Testis (tissue), 2 donors: ENCODE measurements at regions not wholly inside any gene's neighbourhood (a gene's known extent, or its start where the extent isn't known, plus 50 kb on each side); places are given as distances from the start of the nearest gene placed in this dataset.

Experiments
- DNase-seq: peaks from one replicate; pipeline ENCODE4 v3.0.0-alpha.2; 2019
- H3K27ac ChIP-seq, 2 donors: fragments of 200-600 bp; sonication (generic); one replicate each; pipeline ENCODE4 v1.5.1; 2019
- H3K27me3 ChIP-seq: fragments of 200-600 bp; sonication (generic); one replicate; pipeline ENCODE4 v1.5.1; 2019
- H3K36me3 ChIP-seq: fragments of 200-600 bp; sonication (generic); one replicate; pipeline ENCODE4 v1.5.1; 2017; ENCODE audit warnings: low read depth; ENCODE audit errors: missing control alignments
- H3K4me1 ChIP-seq: fragments of 200-600 bp; sonication (generic); one replicate; pipeline ENCODE4 v1.5.1; 2019
- H3K4me3 ChIP-seq, 2 donors: fragments of 200-600 bp; sonication (generic); one replicate each; pipeline ENCODE4 v1.5.1; 2017 to 2019
- H3K9me3 ChIP-seq: fragments of 200-600 bp; sonication (generic); one replicate; pipeline ENCODE4 v1.5.1; 2017
- POLR2A ChIP-seq: fragments of 450-650 bp; IDR thresholded peaks from one replicate; pipeline ENCODE4 v1.6.1; 2017; ENCODE audit warnings: antibody characterized with exemption, mild to moderate bottlenecking, moderate library complexity
- WGBS, 2 donors: methylation state at CpG; one replicate each; pipeline ENCODE4 v1.1.5; 2018; 5-methylcytosine and 5-hydroxymethylcytosine counted together
- intact Hi-C: fragments of 100-400 bp; cut with DNase I; formaldehyde crosslinking; loops from one replicate; pipeline ENCODE4 v1.15.1; 2023; ENCODE audit warnings: low total_unique reads
- TF ChIP-seq, protein P1 (sequence below), 3 experiments: fragments of 450-650 bp in 2 of 3; fragments of 200-600 bp in 1 of 3; sonication (generic) in 1 of 3; IDR thresholded peaks; one replicate each; pipeline ENCODE4 v1.5.1; 2016 to 2019; ENCODE audit warnings: antibody characterized with exemption in 3 of 3, mild to moderate bottlenecking in 2 of 3, moderate library complexity in 1 of 3

DNA sequence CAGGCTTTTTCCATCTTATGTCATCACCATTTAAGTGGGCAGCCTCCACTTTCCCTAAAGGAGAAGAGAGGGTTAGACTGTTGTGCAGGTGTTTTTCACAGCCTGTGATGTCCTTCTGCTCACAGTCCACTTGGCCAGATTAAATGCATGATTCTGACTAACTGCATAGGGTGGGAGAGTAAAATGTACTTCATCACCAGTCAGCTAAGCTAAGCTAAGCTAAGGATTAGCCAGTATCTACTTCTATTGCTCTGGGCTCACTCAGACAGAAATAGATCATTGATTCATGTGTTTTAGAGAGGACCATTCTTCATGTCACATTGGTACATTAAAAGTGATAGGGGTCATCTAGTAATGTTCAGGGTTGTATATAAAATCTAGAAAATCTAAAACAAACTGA lies 1013.1 kb downstream of the NTRK3 start:
- no peak for DNase-seq

DNA sequence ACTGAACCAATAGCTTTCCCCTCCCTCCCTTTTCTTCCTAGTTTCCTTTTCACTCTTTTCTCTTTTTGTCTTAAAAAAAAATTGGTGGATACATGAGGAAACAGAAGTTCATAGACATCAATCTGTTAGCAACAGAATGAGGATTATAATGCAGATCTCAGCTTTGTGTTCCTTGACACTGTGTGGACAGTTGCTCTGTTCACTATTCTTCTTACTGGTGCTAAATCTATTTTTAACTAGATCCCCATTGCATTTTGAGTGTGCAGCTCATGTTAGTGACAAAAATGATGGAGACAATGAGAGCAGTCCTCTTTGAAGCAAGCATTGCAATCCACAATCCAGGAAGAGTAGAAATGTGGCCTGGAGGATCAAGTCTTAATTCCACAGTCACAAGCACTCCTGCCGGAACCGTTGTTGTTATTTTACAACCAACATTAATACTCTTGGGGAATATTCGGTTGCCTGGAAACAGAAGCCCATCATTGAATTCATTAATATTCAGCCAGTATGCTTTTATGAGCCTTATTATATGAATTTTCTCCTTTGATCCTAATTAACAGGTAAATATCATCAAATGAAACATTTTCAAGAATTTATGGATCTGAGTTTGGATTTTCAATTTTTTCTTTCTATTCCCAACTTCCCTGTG lies 1016.8 kb downstream of the NTRK3 start:
- no peaks in the 10 kb centered on the region for H3K9me3 ChIP-seq
- no peaks in the 10 kb centered on the region for H3K36me3 ChIP-seq
- no peak overlapping the region for H3K27ac ChIP-seq
- H3K4me3 ChIP-seq: no peak overlapping the region
- no peaks in the 10 kb centered on the region for H3K27me3 ChIP-seq
- intact Hi-C loops: no loop called here
- no peaks in the 10 kb centered on the region for H3K4me1 ChIP-seq
- no peak for DNase-seq
- WGBS, 2 donors: 91 to 92% methylated on average over 3 of the region's 3 CpGs
- TF ChIP-seq, protein P1, sequence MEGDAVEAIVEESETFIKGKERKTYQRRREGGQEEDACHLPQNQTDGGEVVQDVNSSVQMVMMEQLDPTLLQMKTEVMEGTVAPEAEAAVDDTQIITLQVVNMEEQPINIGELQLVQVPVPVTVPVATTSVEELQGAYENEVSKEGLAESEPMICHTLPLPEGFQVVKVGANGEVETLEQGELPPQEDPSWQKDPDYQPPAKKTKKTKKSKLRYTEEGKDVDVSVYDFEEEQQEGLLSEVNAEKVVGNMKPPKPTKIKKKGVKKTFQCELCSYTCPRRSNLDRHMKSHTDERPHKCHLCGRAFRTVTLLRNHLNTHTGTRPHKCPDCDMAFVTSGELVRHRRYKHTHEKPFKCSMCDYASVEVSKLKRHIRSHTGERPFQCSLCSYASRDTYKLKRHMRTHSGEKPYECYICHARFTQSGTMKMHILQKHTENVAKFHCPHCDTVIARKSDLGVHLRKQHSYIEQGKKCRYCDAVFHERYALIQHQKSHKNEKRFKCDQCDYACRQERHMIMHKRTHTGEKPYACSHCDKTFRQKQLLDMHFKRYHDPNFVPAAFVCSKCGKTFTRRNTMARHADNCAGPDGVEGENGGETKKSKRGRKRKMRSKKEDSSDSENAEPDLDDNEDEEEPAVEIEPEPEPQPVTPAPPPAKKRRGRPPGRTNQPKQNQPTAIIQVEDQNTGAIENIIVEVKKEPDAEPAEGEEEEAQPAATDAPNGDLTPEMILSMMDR (IDR thresholded peaks at IDR 0.05): no peak
- no peak for TF ChIP-seq POLR2A

More for the DNA sequence above, 1013.1 kb downstream of the NTRK3 start:
- H3K9me3 ChIP-seq: no peaks in the 10 kb centered on the region
- no peaks in the 10 kb centered on the region for H3K4me1 ChIP-seq
- intact Hi-C loops: no loop called here
- H3K27me3 ChIP-seq: no peaks in the 10 kb centered on the region
- H3K27ac ChIP-seq: no peak overlapping the region
- no peak overlapping the region for H3K4me3 ChIP-seq
- no peaks in the 10 kb centered on the region for H3K36me3 ChIP-seq
- TF ChIP-seq POLR2A: no peak
- TF ChIP-seq, protein P1 (IDR thresholded peaks at IDR 0.05): no peak

DNA sequence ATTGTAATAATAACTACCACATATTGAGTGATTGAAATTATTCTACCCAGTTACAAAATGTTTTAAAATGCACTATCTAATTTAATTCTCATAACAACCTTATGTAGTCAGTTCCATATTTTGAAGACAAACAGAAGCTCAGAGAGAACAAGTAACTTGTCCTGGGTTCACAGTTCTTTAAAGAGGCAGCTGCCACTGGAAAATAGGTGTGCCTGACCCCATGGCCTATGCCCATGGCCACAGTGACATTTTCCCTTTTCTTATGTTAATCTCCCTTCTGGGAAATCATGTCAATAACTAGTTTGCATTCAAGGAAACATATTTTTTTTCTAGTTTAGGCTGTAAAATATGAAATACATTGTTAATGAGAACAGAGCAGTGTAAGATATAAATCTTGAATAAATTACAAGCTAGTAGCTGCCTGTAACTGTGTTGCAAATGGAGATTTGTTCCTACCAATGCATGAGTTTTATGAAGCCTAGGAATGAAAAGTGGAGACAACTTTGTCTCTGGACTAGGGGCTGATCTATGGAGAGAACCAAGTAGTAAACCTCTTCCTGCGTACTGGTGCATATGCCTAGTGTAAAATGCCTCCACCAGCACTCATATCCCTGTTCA lies 1018.0 kb downstream of the NTRK3 start:
- TF ChIP-seq, protein P1 (IDR thresholded peaks at IDR 0.05): no peak
- no peak for TF ChIP-seq POLR2A
- Histone ChIP-seq H3K27me3 (no peaks in the 10 kb centered on the region), H3K36me3 (no peaks in the 10 kb centered on the region), H3K4me3 (no peak overlapping the region), H3K4me1 (no peaks in the 10 kb centered on the region), H3K9me3 (no peaks in the 10 kb centered on the region), H3K27ac (no peak overlapping the region)
- intact Hi-C loops: no loop called here
- WGBS, 2 donors: 96 to 100% methylated on average over 1 of the region's 1 CpG
- DNase-seq: no peak

DNA sequence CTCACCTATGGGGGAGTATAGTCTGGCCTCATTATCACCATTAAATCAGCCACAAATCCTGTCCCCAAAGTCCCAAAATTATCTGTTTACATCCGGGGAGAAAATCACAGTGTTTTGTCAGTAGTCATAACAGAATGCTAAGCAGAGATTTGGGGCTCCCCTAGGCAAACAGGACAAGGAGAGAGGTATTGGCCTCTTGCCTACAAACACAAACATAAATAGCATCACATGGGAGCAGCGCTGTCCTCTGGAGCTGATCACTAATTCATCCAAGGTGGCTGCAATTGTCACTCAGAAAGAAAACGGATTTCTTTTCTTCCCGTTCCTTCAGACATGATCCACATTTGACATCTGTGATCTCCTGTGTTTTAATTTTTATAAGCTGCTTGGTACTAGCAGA lies 1028.1 kb downstream of the NTRK3 start:
- TF ChIP-seq POLR2A: no peak
- TF ChIP-seq, protein P1 (IDR thresholded peaks at IDR 0.05): no peak
- DNase-seq: no peak
- no peaks in the 10 kb centered on the region for H3K36me3 ChIP-seq
- intact Hi-C loops: no loop called here
- 42 to 46% methylated on average over 4 of the region's 4 CpGs for WGBS, 2 donors
- no peaks in the 10 kb centered on the region for H3K27me3 ChIP-seq
- H3K27ac ChIP-seq: no peak overlapping the region
- no peaks in the 10 kb centered on the region for H3K4me1 ChIP-seq
- no peaks in the 10 kb centered on the region for H3K9me3 ChIP-seq
- H3K4me3 ChIP-seq: no peak overlapping the region

DNA sequence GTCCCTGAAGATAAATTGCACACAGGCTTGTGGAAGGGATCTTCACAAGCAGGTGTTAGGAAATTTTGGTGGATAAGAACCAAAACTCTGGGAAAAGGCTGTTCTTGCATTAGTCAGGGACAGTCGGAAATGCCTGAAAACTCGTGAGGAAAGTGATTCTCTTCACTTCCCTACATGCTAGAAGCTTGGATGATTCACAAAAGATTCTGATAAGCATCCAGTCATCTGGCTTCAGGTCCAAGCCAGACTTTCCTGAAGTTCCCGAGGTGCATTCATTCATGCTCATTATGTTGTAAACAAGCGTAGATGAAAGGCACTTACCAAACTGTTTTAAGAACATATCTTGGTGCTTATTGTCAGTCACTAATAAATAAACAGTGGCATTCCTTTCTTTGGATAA lies 1028.7 kb downstream of the NTRK3 start:
- no peaks in the 10 kb centered on the region for H3K27me3 ChIP-seq
- intact Hi-C loops: no loop called here
- no peak for TF ChIP-seq POLR2A
- TF ChIP-seq, protein P1 (IDR thresholded peaks at IDR 0.05): no peak
- 49 to 55% methylated on average over 4 of the region's 4 CpGs for whole genome bisulfite sequencing, 2 donors
- H3K4me1 ChIP-seq: no peaks in the 10 kb centered on the region
- H3K4me3 ChIP-seq: no peak overlapping the region
- no peaks in the 10 kb centered on the region for H3K9me3 ChIP-seq
- H3K36me3 ChIP-seq: no peaks in the 10 kb centered on the region
- H3K27ac ChIP-seq: no peak overlapping the region
- DNase-seq: no peak
